ENCODE measurements at regions not wholly inside any gene's neighbourhood (a gene's known extent, or its start where the extent isn't known, plus 50 kb on each side); places are given as distances from the start of the nearest gene placed in this dataset.

DNA sequence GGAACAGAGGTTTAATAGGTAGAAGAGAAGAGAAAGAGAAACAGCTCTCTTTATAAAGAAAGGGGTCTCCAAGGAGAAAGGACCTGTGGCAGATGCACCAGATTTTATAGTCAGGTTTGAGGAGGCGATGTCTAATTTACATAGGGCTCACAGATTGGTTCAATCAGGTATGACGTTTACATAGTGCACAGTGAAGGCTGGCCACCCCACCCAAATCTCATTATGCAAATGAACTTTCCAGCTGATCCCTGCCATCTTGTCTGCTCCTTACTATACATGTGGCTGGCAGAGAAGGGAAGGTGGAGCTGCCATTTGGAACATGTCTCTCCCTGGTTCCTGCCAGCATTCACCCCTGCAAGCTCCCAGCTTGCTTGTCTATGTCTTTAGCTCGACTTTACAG, 557.8 kb downstream of the SUCLG1 start:
- TF ChIP-seq, protein P1, sequence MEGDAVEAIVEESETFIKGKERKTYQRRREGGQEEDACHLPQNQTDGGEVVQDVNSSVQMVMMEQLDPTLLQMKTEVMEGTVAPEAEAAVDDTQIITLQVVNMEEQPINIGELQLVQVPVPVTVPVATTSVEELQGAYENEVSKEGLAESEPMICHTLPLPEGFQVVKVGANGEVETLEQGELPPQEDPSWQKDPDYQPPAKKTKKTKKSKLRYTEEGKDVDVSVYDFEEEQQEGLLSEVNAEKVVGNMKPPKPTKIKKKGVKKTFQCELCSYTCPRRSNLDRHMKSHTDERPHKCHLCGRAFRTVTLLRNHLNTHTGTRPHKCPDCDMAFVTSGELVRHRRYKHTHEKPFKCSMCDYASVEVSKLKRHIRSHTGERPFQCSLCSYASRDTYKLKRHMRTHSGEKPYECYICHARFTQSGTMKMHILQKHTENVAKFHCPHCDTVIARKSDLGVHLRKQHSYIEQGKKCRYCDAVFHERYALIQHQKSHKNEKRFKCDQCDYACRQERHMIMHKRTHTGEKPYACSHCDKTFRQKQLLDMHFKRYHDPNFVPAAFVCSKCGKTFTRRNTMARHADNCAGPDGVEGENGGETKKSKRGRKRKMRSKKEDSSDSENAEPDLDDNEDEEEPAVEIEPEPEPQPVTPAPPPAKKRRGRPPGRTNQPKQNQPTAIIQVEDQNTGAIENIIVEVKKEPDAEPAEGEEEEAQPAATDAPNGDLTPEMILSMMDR (IDR thresholded peaks at IDR 0.05), result no peak
- no peak for TF ChIP-seq POLR2A (IDR thresholded peaks at IDR 0.05)
